Lower leg skin (tissue), 3 donors: ENCODE measurements at regions not wholly inside any gene's neighbourhood (a gene's known extent, or its start where the extent isn't known, plus 50 kb on each side); places are given as distances from the start of the nearest gene placed in this dataset.

Experiments
- POLR2A ChIP-seq, 2 donors: fragments of 450-650 bp; IDR thresholded peaks; one replicate each; pipeline ENCODE4 v1.6.1; 2016 to 2017; ENCODE audit warnings: antibody characterized with exemption in 2 of 2, mild to moderate bottlenecking in 1 of 2, moderate library complexity in 1 of 2
- TF ChIP-seq, protein P1 (sequence below), 3 donors: fragments of 450-650 bp; IDR thresholded peaks; one replicate each; pipeline ENCODE4 v1.5.1; 2016; ENCODE audit warnings: antibody characterized with exemption in 3 of 3, mild to moderate bottlenecking in 3 of 3, moderate library complexity in 2 of 3

GRCh38 chr9:13383855-13384254, 104.4 kb upstream of the MPDZ start:
- TF ChIP-seq, protein P1, sequence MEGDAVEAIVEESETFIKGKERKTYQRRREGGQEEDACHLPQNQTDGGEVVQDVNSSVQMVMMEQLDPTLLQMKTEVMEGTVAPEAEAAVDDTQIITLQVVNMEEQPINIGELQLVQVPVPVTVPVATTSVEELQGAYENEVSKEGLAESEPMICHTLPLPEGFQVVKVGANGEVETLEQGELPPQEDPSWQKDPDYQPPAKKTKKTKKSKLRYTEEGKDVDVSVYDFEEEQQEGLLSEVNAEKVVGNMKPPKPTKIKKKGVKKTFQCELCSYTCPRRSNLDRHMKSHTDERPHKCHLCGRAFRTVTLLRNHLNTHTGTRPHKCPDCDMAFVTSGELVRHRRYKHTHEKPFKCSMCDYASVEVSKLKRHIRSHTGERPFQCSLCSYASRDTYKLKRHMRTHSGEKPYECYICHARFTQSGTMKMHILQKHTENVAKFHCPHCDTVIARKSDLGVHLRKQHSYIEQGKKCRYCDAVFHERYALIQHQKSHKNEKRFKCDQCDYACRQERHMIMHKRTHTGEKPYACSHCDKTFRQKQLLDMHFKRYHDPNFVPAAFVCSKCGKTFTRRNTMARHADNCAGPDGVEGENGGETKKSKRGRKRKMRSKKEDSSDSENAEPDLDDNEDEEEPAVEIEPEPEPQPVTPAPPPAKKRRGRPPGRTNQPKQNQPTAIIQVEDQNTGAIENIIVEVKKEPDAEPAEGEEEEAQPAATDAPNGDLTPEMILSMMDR (IDR thresholded peaks at IDR 0.05) = no peak
- TF ChIP-seq POLR2A (IDR thresholded peaks at IDR 0.05) = no peak
